GM19351 (cell line): ENCODE measurements at regions not wholly inside any gene's neighbourhood (a gene's known extent, or its start where the extent isn't known, plus 50 kb on each side); places are given as distances from the start of the nearest gene placed in this dataset.

Experiments
- ATAC-seq: cut with Tn5 transposase; IDR thresholded peaks from one replicate; pipeline ENCODE4 v1.9.1; 2021; ENCODE audit warnings: mild to moderate bottlenecking, moderate library complexity; ENCODE audit not compliant: unreplicated experiment

- ATAC-seq = no peak
Observed at GRCh38 chr18:73485166-73485565, 617.4 kb upstream of the NETO1 start.

GRCh38 chr18:73482901-73483300 is 615.1 kb upstream of the NETO1 start:
- no peak for ATAC-seq

- no peak for ATAC-seq
Observed at GRCh38 chr18:73479477-73479876, 611.7 kb upstream of the NETO1 start.

GRCh38 chr18:73478191-73478590 is 610.4 kb upstream of the NETO1 start:
- no peak for ATAC-seq

GRCh38 chr18:73476031-73476430 is 608.2 kb upstream of the NETO1 start:
- ATAC-seq = no peak

- ATAC-seq = no peak
Observed at GRCh38 chr18:73462092-73462491, 594.3 kb upstream of the NETO1 start.

GRCh38 chr18:73461780-73462059 is 593.9 kb upstream of the NETO1 start:
- ATAC-seq = no peak

GRCh38 chr18:73461038-73461779 is 593.4 kb upstream of the NETO1 start:
- ATAC-seq = no peak

GRCh38 chr18:73458186-73458964 is 590.6 kb upstream of the NETO1 start:
- ATAC-seq = no peak

GRCh38 chr18:73456643-73457042 is 588.9 kb upstream of the NETO1 start:
- no peak for ATAC-seq

- no peak for ATAC-seq
Observed at GRCh38 chr18:73452866-73453265, 585.1 kb upstream of the NETO1 start.

GRCh38 chr18:73446502-73446901 is 578.7 kb upstream of the NETO1 start:
- ATAC-seq = no peak

- ATAC-seq = no peak
Observed at GRCh38 chr18:73431620-73432019, 563.8 kb upstream of the NETO1 start.

- ATAC-seq = no peak
Observed at GRCh38 chr18:73421010-73421409, 553.2 kb upstream of the NETO1 start.

GRCh38 chr18:73419531-73419930 is 551.7 kb upstream of the NETO1 start:
- no peak for ATAC-seq

- ATAC-seq = no peak
Observed at GRCh38 chr18:73414598-73414997, 546.8 kb upstream of the NETO1 start.

- ATAC-seq = no peak
Observed at GRCh38 chr18:73414069-73414468, 546.3 kb upstream of the NETO1 start.

GRCh38 chr18:73409242-73409641 is 541.5 kb upstream of the NETO1 start:
- no peak for ATAC-seq

GRCh38 chr18:73408469-73408868 is 540.7 kb upstream of the NETO1 start:
- no peak for ATAC-seq

- no peak for ATAC-seq
Observed at GRCh38 chr18:73407506-73407905, 539.7 kb upstream of the NETO1 start.

- no peak for ATAC-seq
Observed at GRCh38 chr18:73384246-73384645, 516.5 kb upstream of the NETO1 start.

- ATAC-seq = no peak
Observed at GRCh38 chr18:73381699-73382036, 513.9 kb upstream of the NETO1 start.
